AG09309 (cell line): ENCODE measurements at regions not wholly inside any gene's neighbourhood (a gene's known extent, or its start where the extent isn't known, plus 50 kb on each side); places are given as distances from the start of the nearest gene placed in this dataset.

Source experiments
- DNase-seq: peaks from one replicate; pipeline ENCODE4 v3.0.0-alpha.2; 2010; ENCODE audit warnings: low read depth
- H3K4me3 ChIP-seq: 2 replicates; pipeline ENCODE4 v1.5.1; 2011; ENCODE audit warnings: mild to moderate bottlenecking, low read depth, low read length, moderate library complexity; ENCODE audit not compliant: control insufficient read depth
- CTCF ChIP-seq: IDR thresholded peaks from 2 replicates; pipeline ENCODE4 v1.5.1; 2011; ENCODE audit warnings: mild to moderate bottlenecking, low read depth, low read length, inconsistent platforms; ENCODE audit not compliant: insufficient read depth, control insufficient read depth; ENCODE audit errors: missing control alignments

GRCh38 chr3:27536491-27536890 lies 52.3 kb upstream of the SLC4A7 start:
- no peak for TF ChIP-seq CTCF
- DNase-seq = no peak
- no peak overlapping the region for H3K4me3 ChIP-seq

GRCh38 chr3:27535809-27536392 lies 51.7 kb upstream of the SLC4A7 start:
- H3K4me3 ChIP-seq = no peak overlapping the region
- DNase-seq = no peak
- no peak for TF ChIP-seq CTCF

GRCh38 chr3:27533718-27534573 lies 49.8 kb upstream of the SLC4A7 start:
- H3K4me3 ChIP-seq = no peak overlapping the region
- TF ChIP-seq CTCF = peak; percentile 75
- DNase-seq = peak; percentile 98
